ENCODE measurements at regions not wholly inside any gene's neighbourhood (a gene's known extent, or its start where the extent isn't known, plus 50 kb on each side); places are given as distances from the start of the nearest gene placed in this dataset.

DNA sequence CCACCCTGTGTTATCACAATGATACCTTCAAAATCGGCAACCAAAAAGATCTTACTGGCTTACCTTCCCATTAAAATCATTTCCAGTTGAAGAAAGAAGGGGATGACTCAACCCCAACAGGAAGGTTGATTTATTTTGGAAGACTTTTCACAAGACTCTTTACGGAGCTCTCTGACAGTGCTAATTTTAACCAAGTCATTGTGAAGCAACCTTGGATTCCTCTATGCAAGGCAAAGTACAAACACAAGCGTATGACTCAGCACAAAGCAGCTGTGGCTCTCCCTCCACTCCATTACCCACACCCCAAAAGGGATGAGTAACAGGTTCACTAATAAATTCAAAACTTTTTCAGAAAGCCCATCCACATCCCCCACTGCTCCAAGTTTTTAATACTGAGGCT is 213.8 kb upstream of the FGF13 start:
- no peaks in the 10 kb centered on the region for H3K36me3 ChIP-seq
- H3K27ac ChIP-seq, result no peak overlapping the region
- H3K9me3 ChIP-seq, result no peaks in the 10 kb centered on the region
- WGBS, result 61% methylated on average over 3 of the region's 3 CpGs
- no peaks in the 10 kb centered on the region for H3K27me3 ChIP-seq
- TF ChIP-seq EP300 (IDR thresholded peaks at IDR 0.05) (no peak), POLR2A (IDR thresholded peaks at IDR 0.05) (no peak), POLR2AphosphoS5 (IDR thresholded peaks at IDR 0.05) (no peak)
- TF ChIP-seq, protein P1, sequence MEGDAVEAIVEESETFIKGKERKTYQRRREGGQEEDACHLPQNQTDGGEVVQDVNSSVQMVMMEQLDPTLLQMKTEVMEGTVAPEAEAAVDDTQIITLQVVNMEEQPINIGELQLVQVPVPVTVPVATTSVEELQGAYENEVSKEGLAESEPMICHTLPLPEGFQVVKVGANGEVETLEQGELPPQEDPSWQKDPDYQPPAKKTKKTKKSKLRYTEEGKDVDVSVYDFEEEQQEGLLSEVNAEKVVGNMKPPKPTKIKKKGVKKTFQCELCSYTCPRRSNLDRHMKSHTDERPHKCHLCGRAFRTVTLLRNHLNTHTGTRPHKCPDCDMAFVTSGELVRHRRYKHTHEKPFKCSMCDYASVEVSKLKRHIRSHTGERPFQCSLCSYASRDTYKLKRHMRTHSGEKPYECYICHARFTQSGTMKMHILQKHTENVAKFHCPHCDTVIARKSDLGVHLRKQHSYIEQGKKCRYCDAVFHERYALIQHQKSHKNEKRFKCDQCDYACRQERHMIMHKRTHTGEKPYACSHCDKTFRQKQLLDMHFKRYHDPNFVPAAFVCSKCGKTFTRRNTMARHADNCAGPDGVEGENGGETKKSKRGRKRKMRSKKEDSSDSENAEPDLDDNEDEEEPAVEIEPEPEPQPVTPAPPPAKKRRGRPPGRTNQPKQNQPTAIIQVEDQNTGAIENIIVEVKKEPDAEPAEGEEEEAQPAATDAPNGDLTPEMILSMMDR (IDR thresholded peaks at IDR 0.05), result no peak
- no peak overlapping the region for H3K4me3 ChIP-seq
- H3K4me1 ChIP-seq, result no peaks in the 10 kb centered on the region
- DNase-seq (ENCODE audit: low spot score in 2 of 2), result no peak

DNA sequence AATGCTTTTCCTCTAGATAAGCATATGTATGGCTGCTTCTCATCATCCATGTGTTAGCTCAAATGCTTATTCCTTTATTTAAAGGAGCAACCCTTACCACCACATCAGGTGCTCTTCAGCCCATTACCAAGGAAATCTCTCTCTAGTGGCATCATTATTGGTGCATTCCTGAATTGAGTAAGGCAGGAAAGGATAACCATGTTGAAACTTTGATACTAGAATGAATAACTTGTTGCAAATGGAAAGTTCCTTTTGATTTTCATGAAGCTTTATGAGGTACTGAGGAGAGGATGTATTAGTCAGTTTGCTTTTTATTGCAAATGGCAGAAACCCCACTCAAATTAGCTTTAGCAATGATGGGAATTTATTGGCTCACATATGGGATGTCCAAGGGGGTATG is 212.3 kb upstream of the FGF13 start:
- Histone ChIP-seq H3K27me3 (no peaks in the 10 kb centered on the region), H3K9me3 (no peaks in the 10 kb centered on the region), H3K27ac (no peak overlapping the region), H3K4me3 (no peak overlapping the region), H3K36me3 (no peaks in the 10 kb centered on the region), H3K4me1 (no peaks in the 10 kb centered on the region)
- DNase-seq (ENCODE audit: low spot score in 2 of 2), result no peak
- TF ChIP-seq EP300 (IDR thresholded peaks at IDR 0.05), result no peak
- TF ChIP-seq, protein P1 (IDR thresholded peaks at IDR 0.05), result no peak

DNA sequence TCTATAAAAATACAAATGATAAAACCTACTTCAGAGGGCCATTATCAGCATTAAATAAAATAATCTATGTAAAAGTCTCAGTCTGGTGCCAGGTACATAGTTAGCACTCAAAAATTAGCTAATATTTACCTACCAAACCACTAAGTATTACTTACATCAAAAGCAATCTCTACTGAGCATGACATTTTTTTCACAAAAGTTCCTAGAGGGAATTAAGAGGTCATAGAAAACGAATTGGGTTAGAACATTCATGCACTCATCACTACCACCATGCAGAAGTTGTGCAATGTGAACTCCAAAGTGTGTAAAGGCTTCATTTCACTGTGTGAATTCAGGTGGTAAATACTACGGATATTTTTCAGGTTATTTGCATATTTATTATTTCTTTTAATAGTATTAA is 209.5 kb upstream of the FGF13 start:
- H3K9me3 ChIP-seq, result no peaks in the 10 kb centered on the region
- 8% methylated on average over 2 of the region's 2 CpGs for WGBS
- no peak for TF ChIP-seq POLR2AphosphoS5 (IDR thresholded peaks at IDR 0.05)
- no peak for TF ChIP-seq POLR2A (IDR thresholded peaks at IDR 0.05)
- TF ChIP-seq, protein P1 (IDR thresholded peaks at IDR 0.05), result no peak
- H3K4me1 ChIP-seq, result no peaks in the 10 kb centered on the region
- H3K36me3 ChIP-seq, result no peaks in the 10 kb centered on the region
- no peak overlapping the region for H3K27ac ChIP-seq
- no peaks in the 10 kb centered on the region for H3K27me3 ChIP-seq
- no peak for DNase-seq (ENCODE audit: low spot score in 2 of 2)
- H3K4me3 ChIP-seq, result no peak overlapping the region

DNA sequence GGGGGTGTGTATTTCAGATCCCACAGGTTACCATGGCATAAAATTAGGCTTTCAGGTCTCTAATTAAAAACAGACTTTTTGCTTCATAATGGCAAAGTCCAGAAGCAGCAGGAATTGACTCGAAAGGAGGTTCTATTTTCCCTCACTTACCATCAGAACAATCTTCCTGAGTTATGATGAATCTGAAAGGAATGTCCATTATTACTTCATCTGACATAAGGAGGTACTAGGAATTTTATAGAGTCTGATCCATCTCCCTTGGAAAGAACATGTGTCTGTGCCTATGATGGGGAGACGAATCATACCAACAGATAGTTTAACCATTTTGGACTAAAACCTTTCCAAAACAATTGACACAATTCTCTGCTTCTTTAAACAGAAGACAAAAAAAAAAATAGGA is 206.3 kb upstream of the FGF13 start:
- no peaks in the 10 kb centered on the region for H3K4me1 ChIP-seq
- H3K27ac ChIP-seq, result no peak overlapping the region
- H3K36me3 ChIP-seq, result no peaks in the 10 kb centered on the region
- no peaks in the 10 kb centered on the region for H3K9me3 ChIP-seq
- no peak overlapping the region for H3K4me3 ChIP-seq
- no peaks in the 10 kb centered on the region for H3K27me3 ChIP-seq
- no peak for DNase-seq (ENCODE audit: low spot score in 2 of 2)
- 38% methylated on average over 2 of the region's 2 CpGs for WGBS
- TF ChIP-seq POLR2AphosphoS5 (IDR thresholded peaks at IDR 0.05) (no peak), POLR2A (IDR thresholded peaks at IDR 0.05) (no peak), EP300 (IDR thresholded peaks at IDR 0.05) (no peak)
- TF ChIP-seq, protein P1 (IDR thresholded peaks at IDR 0.05), result no peak

DNA sequence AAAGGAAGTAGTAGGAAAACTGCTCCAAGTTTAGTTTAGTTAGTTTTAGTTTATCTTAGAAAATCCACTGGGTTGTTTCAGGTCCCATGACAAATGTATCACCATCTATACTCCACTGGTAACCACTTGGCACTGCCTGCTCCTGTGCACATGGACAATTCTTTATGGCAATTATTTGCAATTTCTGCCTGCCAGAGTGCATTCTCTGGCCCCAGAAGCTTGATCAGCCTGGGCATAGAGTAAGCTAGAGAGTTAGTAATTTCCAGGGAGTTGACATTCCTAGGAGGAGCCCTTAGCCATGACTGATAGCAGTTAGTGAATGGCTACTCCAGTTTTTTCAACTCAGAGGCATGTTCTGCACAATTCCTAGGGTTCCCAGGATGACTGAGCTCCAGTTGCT is 203.2 kb upstream of the FGF13 start:
- Histone ChIP-seq H3K9me3 (no peaks in the 10 kb centered on the region), H3K4me3 (no peak overlapping the region), H3K4me1 (no peaks in the 10 kb centered on the region), H3K27me3 (no peaks in the 10 kb centered on the region), H3K27ac (no peak overlapping the region), H3K36me3 (no peaks in the 10 kb centered on the region)
- no peak for DNase-seq (ENCODE audit: low spot score in 2 of 2)
- TF ChIP-seq POLR2AphosphoS5 (IDR thresholded peaks at IDR 0.05) (no peak), POLR2A (IDR thresholded peaks at IDR 0.05) (no peak), EP300 (IDR thresholded peaks at IDR 0.05) (no peak)
- TF ChIP-seq, protein P1 (IDR thresholded peaks at IDR 0.05), result no peak
